Left colon (tissue), 2 donors: ENCODE measurements at regions not wholly inside any gene's neighbourhood (a gene's known extent, or its start where the extent isn't known, plus 50 kb on each side); places are given as distances from the start of the nearest gene placed in this dataset.

Experiments
- ATAC-seq: fragments of 200-7000 bp; cut with Tn5 transposase; one replicate; pipeline ENCODE4 v1.9.1; 2020; ENCODE audit warnings: mild to moderate bottlenecking, moderate library complexity
- DNase-seq, 2 donors: peaks; one replicate each; pipeline ENCODE4 v3.0.0-alpha.2; 2020
- intact Hi-C, 2 donors: fragments of 100-400 bp; cut with DNase I in 1 of 2; cut with micrococcal nuclease in 1 of 2; formaldehyde crosslinking; loops; one replicate each; pipeline versions ENCODE4 v1.11.2 to v1.14.0; 2022; cut with DNase I, micrococcal nuclease
- donor health status: DM: no; HTN: no; CAD: no.
- donor health status: DM: yes; HTN: yes; CAD: no.

- ATAC-seq, result no peak
- DNase-seq, result no peak
- intact Hi-C loops, result no loop called here
Observed at GRCh38 chr3:56885453-56885852, 83.7 kb upstream of the ARHGEF3 start.

GRCh38 chr3:56884387-56884786 lies 82.6 kb upstream of the ARHGEF3 start:
- no peak for ATAC-seq
- intact Hi-C loops, result no loop called here
- DNase-seq, result no peak

- intact Hi-C loops, result no loop called here
- ATAC-seq (no peak), DNase-seq (no peak)
Observed at GRCh38 chr3:56883828-56884227, 82.1 kb upstream of the ARHGEF3 start.

- DNase-seq (no peak), ATAC-seq (no peak)
- intact Hi-C loops, result no loop called here
Observed at GRCh38 chr3:56882896-56883295, 81.1 kb upstream of the ARHGEF3 start.

GRCh38 chr3:56881841-56882240 lies 80.1 kb upstream of the ARHGEF3 start:
- DNase-seq (no peak), ATAC-seq (no peak)
- intact Hi-C loops, result no loop called here

- DNase-seq (no peak), ATAC-seq (no peak)
- intact Hi-C loops, result no loop called here
Observed at GRCh38 chr3:56880720-56881575, 79.2 kb upstream of the ARHGEF3 start.

GRCh38 chr3:56879436-56880215 lies 77.9 kb upstream of the ARHGEF3 start:
- no peak for DNase-seq
- no peak for ATAC-seq
- intact Hi-C loops, result no loop called here

GRCh38 chr3:56878074-56878473 lies 76.3 kb upstream of the ARHGEF3 start:
- intact Hi-C loops, result no loop called here
- ATAC-seq (no peak), DNase-seq (no peak)

- DNase-seq, result no peak
- ATAC-seq, result no peak
- intact Hi-C loops, result no loop called here
Observed at GRCh38 chr3:56876916-56877315, 75.2 kb upstream of the ARHGEF3 start.

GRCh38 chr3:56874269-56874668 lies 72.5 kb upstream of the ARHGEF3 start:
- intact Hi-C loops, result no loop called here
- ATAC-seq (no peak), DNase-seq (no peak)

GRCh38 chr3:56870436-56870835 lies 68.7 kb upstream of the ARHGEF3 start:
- intact Hi-C loops, result no loop called here

GRCh38 chr3:56869157-56869889 lies 67.6 kb upstream of the ARHGEF3 start:
- ATAC-seq, result no peak
- intact Hi-C loops, result no loop called here

More at GRCh38 chr3:56870436-56870835, 68.7 kb upstream of the ARHGEF3 start:
- no peak for DNase-seq
- no peak for ATAC-seq

GRCh38 chr3:56868706-56869105 lies 67.0 kb upstream of the ARHGEF3 start:
- no peak for ATAC-seq
- no peak for DNase-seq
- intact Hi-C loops, result no loop called here

More at GRCh38 chr3:56869157-56869889, 67.6 kb upstream of the ARHGEF3 start:
- DNase-seq, result no peak

- intact Hi-C loops, result no loop called here
- DNase-seq (no peak), ATAC-seq (no peak)
Observed at GRCh38 chr3:56867671-56868070, 65.9 kb upstream of the ARHGEF3 start.

GRCh38 chr3:56864918-56865524 lies 63.3 kb upstream of the ARHGEF3 start:
- intact Hi-C loops, result no loop called here

GRCh38 chr3:56864090-56864489 lies 62.3 kb upstream of the ARHGEF3 start:
- ATAC-seq (no peak), DNase-seq (no peak)
- intact Hi-C loops, result no loop called here

More at GRCh38 chr3:56864918-56865524, 63.3 kb upstream of the ARHGEF3 start:
- DNase-seq, result no peak
- ATAC-seq, result no peak

GRCh38 chr3:56862352-56863062 lies 60.8 kb upstream of the ARHGEF3 start:
- intact Hi-C loops, result no loop called here
- ATAC-seq, result no peak
- no peak for DNase-seq

GRCh38 chr3:56861511-56861910 lies 59.8 kb upstream of the ARHGEF3 start:
- ATAC-seq (no peak), DNase-seq (no peak)
- intact Hi-C loops, result no loop called here
